MCF 10A (cell line): ENCODE measurements at regions not wholly inside any gene's neighbourhood (a gene's known extent, or its start where the extent isn't known, plus 50 kb on each side); places are given as distances from the start of the nearest gene placed in this dataset.

Experiments
- BruUV-seq: library from RNA; stranded (reverse); fragments of 400-500 nt; replicated peaks from 2 replicates; lab custom pipeline; 2021; lab: Mats Ljungman, UMichigan
- CTCF ChIA-PET: fragments of 300-600 bp; sonication (Branson Sonifier 250); formaldehyde crosslinking; extraction: SDS; loops from one replicate; lab custom pipeline; 2021; ENCODE audit warnings: antibody characterized with exemption, inconsistent platforms; lab: Yijun Ruan, JAX
- POLR2A ChIA-PET: fragments of 300-600, 350-650 bp; sonication (Branson Sonifier 250); formaldehyde crosslinking; extraction: SDS; loops from one replicate; lab custom pipeline; 2020; ENCODE audit warnings: antibody characterized with exemption, inconsistent platforms; lab: Yijun Ruan, JAX
- DNase-seq: peaks from one replicate; pipeline ENCODE4 v3.0.0-alpha.2; 2018; ENCODE audit not compliant: unreplicated experiment
- H3K27ac Mint-ChIP-seq: one replicate; pipeline ENCODE4 v1.8.0; 2022; ENCODE audit warnings: mild to moderate bottlenecking, low read depth, mixed read lengths; ENCODE audit not compliant: unreplicated experiment
- H3K27me3 Mint-ChIP-seq: one replicate; pipeline ENCODE4 v1.8.0; 2022; ENCODE audit warnings: mixed read lengths; ENCODE audit not compliant: insufficient read depth, unreplicated experiment
- H3K36me3 Mint-ChIP-seq: one replicate; pipeline ENCODE4 v1.8.0; 2022; ENCODE audit warnings: mild to moderate bottlenecking, moderate library complexity, mixed read lengths; ENCODE audit not compliant: insufficient read depth, unreplicated experiment
- H3K4me1 Mint-ChIP-seq: one replicate; pipeline ENCODE4 v1.8.0; 2022; ENCODE audit warnings: mixed read lengths; ENCODE audit not compliant: insufficient read depth, unreplicated experiment
- H3K4me3 Mint-ChIP-seq: one replicate; pipeline ENCODE4 v1.8.0; 2022; ENCODE audit warnings: mild to moderate bottlenecking, moderate library complexity, mixed read lengths; ENCODE audit not compliant: unreplicated experiment
- H3K9me3 Mint-ChIP-seq: one replicate; pipeline ENCODE4 v1.8.0; 2022; ENCODE audit warnings: mixed read lengths; ENCODE audit not compliant: unreplicated experiment
- intact Hi-C: fragments of 100-400 bp; cut with micrococcal nuclease; formaldehyde crosslinking; loops from 2 replicates; pipeline ENCODE4 v1.14.1; 2022
- TF ChIP-seq, protein P1 (sequence below): fragments of 200-600 bp; IDR thresholded peaks from one replicate; pipeline ENCODE4 v1.8.0; 2022; ENCODE audit warnings: antibody characterized with exemption, mild to moderate bottlenecking; ENCODE audit not compliant: unreplicated experiment

DNA sequence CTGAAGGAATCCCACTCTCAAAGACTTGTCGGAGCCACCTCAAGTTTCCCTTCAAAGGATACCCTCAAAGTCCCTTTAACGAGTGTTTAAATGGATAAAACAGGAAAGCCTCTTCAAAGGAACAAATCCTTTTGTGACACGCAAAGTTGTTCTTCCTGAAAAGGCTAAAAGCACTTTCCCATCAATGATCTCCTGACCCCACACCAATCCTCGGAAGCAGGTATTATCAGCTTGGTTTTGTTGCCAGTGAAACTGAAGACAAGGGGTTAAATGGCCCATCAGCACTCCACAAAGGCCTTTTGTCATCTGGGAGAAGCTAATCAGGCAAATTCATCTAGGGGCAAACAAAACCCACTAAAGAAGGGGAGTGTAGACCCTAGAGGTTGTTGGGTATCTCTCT is 418.0 kb upstream of the ID2 start:
- no peaks in the 10 kb centered on the region for H3K4me1 Mint-ChIP-seq
- CTCF ChIA-PET: no interaction called here
- TF ChIP-seq, protein P1, sequence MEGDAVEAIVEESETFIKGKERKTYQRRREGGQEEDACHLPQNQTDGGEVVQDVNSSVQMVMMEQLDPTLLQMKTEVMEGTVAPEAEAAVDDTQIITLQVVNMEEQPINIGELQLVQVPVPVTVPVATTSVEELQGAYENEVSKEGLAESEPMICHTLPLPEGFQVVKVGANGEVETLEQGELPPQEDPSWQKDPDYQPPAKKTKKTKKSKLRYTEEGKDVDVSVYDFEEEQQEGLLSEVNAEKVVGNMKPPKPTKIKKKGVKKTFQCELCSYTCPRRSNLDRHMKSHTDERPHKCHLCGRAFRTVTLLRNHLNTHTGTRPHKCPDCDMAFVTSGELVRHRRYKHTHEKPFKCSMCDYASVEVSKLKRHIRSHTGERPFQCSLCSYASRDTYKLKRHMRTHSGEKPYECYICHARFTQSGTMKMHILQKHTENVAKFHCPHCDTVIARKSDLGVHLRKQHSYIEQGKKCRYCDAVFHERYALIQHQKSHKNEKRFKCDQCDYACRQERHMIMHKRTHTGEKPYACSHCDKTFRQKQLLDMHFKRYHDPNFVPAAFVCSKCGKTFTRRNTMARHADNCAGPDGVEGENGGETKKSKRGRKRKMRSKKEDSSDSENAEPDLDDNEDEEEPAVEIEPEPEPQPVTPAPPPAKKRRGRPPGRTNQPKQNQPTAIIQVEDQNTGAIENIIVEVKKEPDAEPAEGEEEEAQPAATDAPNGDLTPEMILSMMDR: no peak
- intact Hi-C loops: no loop called here
- no peaks in the 10 kb centered on the region for H3K36me3 Mint-ChIP-seq
- H3K4me3 Mint-ChIP-seq: no peak overlapping the region
- H3K27ac Mint-ChIP-seq: no peak overlapping the region
- BruUV-seq: no TSS peak
- POLR2A ChIA-PET: no interaction called here
- H3K9me3 Mint-ChIP-seq: peaks cover 7% of the 10 kb centered on the region
- DNase-seq: no peak
- H3K27me3 Mint-ChIP-seq: no peaks in the 10 kb centered on the region

DNA sequence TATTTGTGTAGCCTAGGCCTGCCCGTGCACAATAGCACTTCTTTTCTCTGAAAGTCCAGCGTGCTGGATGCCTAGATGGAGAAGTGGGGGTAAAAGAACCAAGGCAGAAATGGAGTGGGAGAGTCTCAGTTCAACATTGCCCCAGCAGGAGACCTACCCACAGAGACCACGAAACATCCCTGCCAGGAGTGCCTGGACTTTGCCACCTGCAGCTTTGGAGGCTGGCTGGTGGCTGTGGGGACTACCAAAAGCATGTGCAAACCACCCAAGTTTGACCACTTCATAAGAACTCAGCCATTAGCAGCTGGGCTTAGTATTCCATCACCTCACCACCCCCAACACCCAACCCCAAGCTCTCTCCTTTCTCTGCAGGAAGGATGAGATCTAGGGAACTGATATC is 416.9 kb upstream of the ID2 start:
- Mint-ChIP-seq H3K4me3 (no peak overlapping the region), H3K36me3 (no peaks in the 10 kb centered on the region), H3K27me3 (no peaks in the 10 kb centered on the region), H3K9me3 (peaks cover 7% of the 10 kb centered on the region), H3K27ac (no peak overlapping the region), H3K4me1 (no peaks in the 10 kb centered on the region)
- TF ChIP-seq, protein P1: no peak
- POLR2A ChIA-PET: no interaction called here
- CTCF ChIA-PET: no interaction called here
- no peak for DNase-seq
- no TSS peak for BruUV-seq
- intact Hi-C loops: no loop called here

DNA sequence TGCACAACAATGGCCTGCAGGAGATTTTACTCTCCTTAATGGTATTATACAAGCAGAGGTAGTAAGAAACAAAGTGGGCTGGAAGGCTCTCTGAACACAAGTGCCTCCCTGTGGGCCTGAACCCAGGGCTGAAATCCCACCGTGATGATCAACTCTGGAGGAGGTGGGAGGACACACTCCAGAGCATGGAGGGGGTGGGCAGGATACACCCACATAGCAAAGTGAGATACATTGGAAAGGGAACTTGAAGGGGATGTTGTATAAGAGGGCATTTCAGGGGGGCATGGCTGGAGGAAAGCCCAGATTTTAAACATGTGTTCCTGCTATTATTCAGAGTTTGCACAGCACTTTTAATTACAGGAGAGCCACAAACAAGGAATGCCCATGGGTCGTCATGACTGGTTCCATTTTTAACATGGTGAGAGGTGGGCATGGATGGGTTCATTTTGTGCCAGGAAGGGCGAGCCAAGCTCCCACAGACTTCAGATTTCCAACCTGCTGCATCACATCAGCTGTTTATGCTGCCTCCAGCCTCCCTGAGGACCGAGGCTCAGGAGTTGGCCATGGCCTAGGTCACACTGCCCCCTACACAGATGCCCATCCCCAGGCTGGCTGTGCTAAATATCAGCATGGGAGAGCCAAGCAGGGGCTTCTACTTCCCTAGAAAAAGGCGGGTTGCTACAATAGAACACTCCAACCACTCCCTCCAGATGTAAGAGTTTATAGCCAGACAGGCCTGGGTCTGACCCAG is 416.2 kb upstream of the ID2 start:
- no peak overlapping the region for H3K27ac Mint-ChIP-seq
- ChIA-PET POLR2A (no interaction called here), CTCF (no interaction called here)
- no peaks in the 10 kb centered on the region for H3K27me3 Mint-ChIP-seq
- H3K4me1 Mint-ChIP-seq: no peaks in the 10 kb centered on the region
- intact Hi-C loops: no loop called here
- TF ChIP-seq, protein P1: no peak
- H3K36me3 Mint-ChIP-seq: no peaks in the 10 kb centered on the region
- peaks cover 7% of the 10 kb centered on the region for H3K9me3 Mint-ChIP-seq
- DNase-seq: no peak
- no peak overlapping the region for H3K4me3 Mint-ChIP-seq
- BruUV-seq: no TSS peak

DNA sequence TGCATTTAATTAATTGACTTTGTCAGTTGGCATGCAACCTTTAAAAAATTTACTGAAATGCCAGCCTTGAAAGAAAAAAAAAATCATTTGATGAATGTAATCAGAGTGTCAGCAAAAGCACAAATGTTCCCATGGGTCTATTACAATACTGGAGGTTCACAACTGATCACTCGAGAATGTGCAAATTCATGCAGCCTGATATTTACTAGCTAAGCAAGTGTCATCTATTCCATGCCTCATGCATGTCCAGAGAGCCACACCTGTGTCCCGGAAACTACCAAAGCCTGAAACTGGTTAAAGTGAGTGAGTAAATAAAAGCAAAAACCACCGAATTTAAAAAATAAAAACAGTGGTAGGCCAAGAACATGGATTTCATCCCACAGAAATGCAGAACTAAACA is 415.3 kb upstream of the ID2 start:
- POLR2A ChIA-PET: no interaction called here
- CTCF ChIA-PET: no interaction called here

More for the DNA sequence above, 415.3 kb upstream of the ID2 start:
- DNase-seq: no peak
- intact Hi-C loops: no loop called here
- Mint-ChIP-seq H3K4me3 (no peak overlapping the region), H3K36me3 (no peaks in the 10 kb centered on the region), H3K4me1 (no peaks in the 10 kb centered on the region), H3K9me3 (peaks cover 7% of the 10 kb centered on the region), H3K27me3 (no peaks in the 10 kb centered on the region), H3K27ac (no peak overlapping the region)
- no TSS peak for BruUV-seq
- TF ChIP-seq, protein P1: no peak
